C4-2B (cell line): ENCODE measurements at regions not wholly inside any gene's neighbourhood (a gene's known extent, or its start where the extent isn't known, plus 50 kb on each side); places are given as distances from the start of the nearest gene placed in this dataset.
"Not testable (repeated sequence)": the region's sequence is repeated elsewhere in the genome, so short reads cannot be mapped to it uniquely, and the experiment has no call there.

Source experiments
- H3K27ac ChIP-seq: fragments of 450-650 bp; 2 replicates; pipeline ENCODE4 v1.5.1; 2017
- CTCF ChIP-seq: fragments of 450-650 bp; conservative IDR thresholded peaks from 2 replicates; pipeline ENCODE4 v1.5.1; 2017; ENCODE audit warnings: mild to moderate bottlenecking
- ZFX ChIP-seq: fragments of 450-650 bp; IDR thresholded peaks from 2 replicates; pipeline ENCODE4 v1.6.1; 2017

- no peak for TF ChIP-seq CTCF
- TF ChIP-seq ZFX, result no peak
- H3K27ac ChIP-seq, result no peak overlapping the region
Measured at GRCh38 chr11:12600829-12601228, 73.4 kb upstream of the TEAD1 start.

GRCh38 chr11:12602421-12602820, 71.8 kb upstream of the TEAD1 start:
- TF ChIP-seq ZFX, result no peak
- no peak for TF ChIP-seq CTCF
- H3K27ac ChIP-seq, result no peak overlapping the region

GRCh38 chr11:12603143-12604088, 70.8 kb upstream of the TEAD1 start:
- H3K27ac ChIP-seq, result no peak overlapping the region
- TF ChIP-seq ZFX, result no peak
- no peak for TF ChIP-seq CTCF

- TF ChIP-seq ZFX (no peak), CTCF (no peak)
- H3K27ac ChIP-seq, result no peak overlapping the region
Measured at GRCh38 chr11:12604557-12605153, 69.6 kb upstream of the TEAD1 start.

- TF ChIP-seq ZFX (no peak), CTCF (no peak)
- H3K27ac ChIP-seq, result no peak overlapping the region
Measured at GRCh38 chr11:12606597-12606996, 67.6 kb upstream of the TEAD1 start.

GRCh38 chr11:12608678-12609077, 65.5 kb upstream of the TEAD1 start:
- not testable (repeated sequence) for H3K27ac ChIP-seq

- TF ChIP-seq CTCF (no peak), ZFX (no peak)
- no peak overlapping the region for H3K27ac ChIP-seq
Measured at GRCh38 chr11:12611352-12611751, 62.9 kb upstream of the TEAD1 start.
